HCT116 (cell line): ENCODE measurements at regions not wholly inside any gene's neighbourhood (a gene's known extent, or its start where the extent isn't known, plus 50 kb on each side); places are given as distances from the start of the nearest gene placed in this dataset.

Experiments
- ATAC-seq: fragments of 200-7000 bp; cut with Tn5 transposase; 2 replicates; pipeline ENCODE4 v1.9.1; 2020; ENCODE audit warnings: mild to moderate bottlenecking, moderate library complexity
- BruUV-seq: library from RNA; stranded (reverse); fragments of 400-500 nt; replicated peaks from 2 replicates; lab custom pipeline; 2021; lab: Mats Ljungman, UMichigan
- CTCF ChIA-PET: fragments of 300-600 bp; sonication (Branson Sonifier 250); formaldehyde crosslinking; loops from one replicate; lab custom pipeline; 2021; ENCODE audit warnings: antibody characterized with exemption; lab: Charles Lee
- POLR2A ChIA-PET: fragments of 300-600, 350-600 bp; sonication (Branson Sonifier 250); formaldehyde crosslinking; loops from one replicate; lab custom pipeline; 2021; ENCODE audit warnings: antibody characterized with exemption; lab: Charles Lee
- RAD21 ChIA-PET, 2 experiments: fragments of 300-600 bp; sonication (Branson Sonifier 250); formaldehyde crosslinking; loops; one replicate each; lab custom pipeline; 2023; ENCODE audit warnings: low total read pairs in 2 of 2; ENCODE audit not compliant: uncharacterized antibody in 2 of 2, unreplicated experiment in 2 of 2, low non-redundant PET in 1 of 2; lab: Charles Lee
- DNase-seq: peaks from one replicate; pipeline ENCODE4 v3.0.0-alpha.2; 2010; ENCODE audit warnings: low read depth, low spot score
- H2AFZ ChIP-seq: fragments of 200-600 bp; shearing (Covaris generic), sonication (generic); 2 replicates; pipeline ENCODE4 v1.6.1; 2017; ENCODE audit warnings: low read depth, mixed run types, mixed read lengths, antibody characterized with exemption, low read length; ENCODE audit not compliant: poor library complexity, severe bottlenecking
- H3K27ac ChIP-seq: 2 replicates; pipeline ENCODE4 v1.5.1; 2012; ENCODE audit warnings: low read depth, low read length
- H3K27me3 ChIP-seq: fragments of 200-600 bp; sonication (generic); 2 replicates; pipeline ENCODE4 v1.6.1; 2016; ENCODE audit warnings: mixed run types, low read length, mixed read lengths; ENCODE audit not compliant: insufficient read depth
- H3K36me3 ChIP-seq, 2 experiments: fragments of 200-500 bp in 1 of 2; fragments of 200-600 bp in 1 of 2; sonication (Bioruptor generic) in 1 of 2; sonication (generic) in 1 of 2; 2 replicates each; pipeline versions ENCODE4 v1.5.1 to v1.6.1; 2014 to 2016; ENCODE audit warnings: low read length in 2 of 2, inconsistent platforms in 1 of 2, mixed read lengths in 1 of 2, mixed run types in 1 of 2; ENCODE audit not compliant: insufficient read depth in 2 of 2, control insufficient read depth in 1 of 2
- H3K4me1 ChIP-seq, 2 experiments: fragments of 200-600 bp in 1 of 2; sonication (generic) in 1 of 2; 2 replicates each; pipeline versions ENCODE4 v1.5.1 to v1.6.1; 2012 to 2017; ENCODE audit warnings: low read length in 2 of 2, inconsistent platforms in 1 of 2, mild to moderate bottlenecking in 1 of 2, mixed read lengths in 1 of 2, mixed run types in 1 of 2, moderate library complexity in 1 of 2; ENCODE audit not compliant: insufficient read depth in 2 of 2, control insufficient read depth in 1 of 2
- H3K4me2 ChIP-seq: fragments of 200-600 bp; sonication (generic); 2 replicates; pipeline ENCODE4 v1.6.1; 2017; ENCODE audit warnings: mixed run types, low read length, mixed read lengths
- H3K4me3 ChIP-seq, 2 experiments: fragments of 200-600 bp in 1 of 2; sonication (generic) in 1 of 2; replicated peaks in 1 of 2; 2 replicates each; pipeline ENCODE4 v1.5.1; 2011 to 2016; ENCODE audit warnings: low read length in 2 of 2, control low read depth in 1 of 2, low read depth in 1 of 2, mild to moderate bottlenecking in 1 of 2, mixed read lengths in 1 of 2, mixed run types in 1 of 2
- H3K79me2 ChIP-seq: fragments of 200-600 bp; sonication (generic); 2 replicates; pipeline ENCODE4 v1.6.1; 2017; ENCODE audit warnings: mild to moderate bottlenecking, mixed run types, low read length, moderate library complexity, mixed read lengths; ENCODE audit not compliant: insufficient read depth
- H3K9ac ChIP-seq: fragments of 200-600 bp; sonication (generic); 2 replicates; pipeline ENCODE4 v1.6.1; 2016; ENCODE audit warnings: low read length, mixed read lengths
- H3K9me2 ChIP-seq: fragments of 200-600 bp; sonication (generic), shearing (Covaris generic); 2 replicates; pipeline ENCODE4 v1.6.1; 2017; ENCODE audit warnings: mixed run types, mild to moderate bottlenecking, moderate library complexity; ENCODE audit not compliant: insufficient read depth
- H3K9me3 ChIP-seq, 2 experiments: fragments of 200-500 bp in 1 of 2; fragments of 200-600 bp in 1 of 2; sonication (Bioruptor generic) in 1 of 2; sonication (generic) in 1 of 2; 2 replicates each; pipeline ENCODE4 v1.6.1; 2014 to 2017; ENCODE audit warnings: low read length in 2 of 2, mixed read lengths in 2 of 2, inconsistent platforms in 1 of 2, low read depth in 1 of 2, mild to moderate bottlenecking in 1 of 2, mixed run types in 1 of 2, moderate library complexity in 1 of 2; ENCODE audit not compliant: control insufficient read depth in 1 of 2, insufficient read depth in 1 of 2
- H4K20me1 ChIP-seq: fragments of 200-600 bp; sonication (generic), shearing (Covaris generic); 2 replicates; pipeline ENCODE4 v1.6.1; 2017; ENCODE audit warnings: mixed run types, mild to moderate bottlenecking, moderate library complexity; ENCODE audit not compliant: insufficient read depth
- CEBPB ChIP-seq: IDR thresholded peaks from 2 replicates; pipeline ENCODE4 v1.6.1; 2012; ENCODE audit warnings: low read depth
- CTCF ChIP-seq, 3 experiments: fragments of 200-600 bp in 1 of 3; sonication (generic) in 1 of 3; IDR thresholded peaks in 2 of 3; conservative IDR thresholded peaks in 1 of 3; 2 replicates each; pipeline ENCODE4 v1.5.1; 2012 to 2017; ENCODE audit warnings: low read depth in 2 of 3, low read length in 2 of 3, antibody characterized with exemption in 1 of 3, borderline replicate concordance in 1 of 3, control low read depth in 1 of 3, mild to moderate bottlenecking in 1 of 3, mixed read lengths in 1 of 3, mixed run types in 1 of 3, moderate library complexity in 1 of 3; ENCODE audit not compliant: insufficient read depth in 1 of 3
- EGR1 ChIP-seq: IDR thresholded peaks from 2 replicates; pipeline ENCODE4 v1.6.1; 2012; ENCODE audit warnings: low read depth
- ELF1 ChIP-seq: IDR thresholded peaks from 2 replicates; pipeline ENCODE4 v1.6.1; 2012; ENCODE audit warnings: low read depth, borderline replicate concordance
- EZH2 ChIP-seq: fragments of 200-600 bp; sonication (generic); IDR thresholded peaks from 2 replicates; pipeline ENCODE4 v1.6.1; 2017; ENCODE audit warnings: antibody characterized with exemption, mixed run types
- JUND ChIP-seq: IDR thresholded peaks from 2 replicates; pipeline ENCODE4 v1.6.1; 2012
- MAX ChIP-seq: IDR thresholded peaks from 2 replicates; pipeline ENCODE4 v1.6.1; 2012
- POLR2AphosphoS5 ChIP-seq: IDR thresholded peaks from 2 replicates; pipeline ENCODE4 v1.6.1; 2011; ENCODE audit warnings: mild to moderate bottlenecking, low read depth, low read length, moderate library complexity
- RAD21 ChIP-seq: IDR thresholded peaks from 2 replicates; pipeline ENCODE4 v1.6.1; 2012; ENCODE audit warnings: low read depth, mild to moderate bottlenecking
- REST ChIP-seq: IDR thresholded peaks from 2 replicates; pipeline ENCODE4 v1.6.1; 2012; ENCODE audit warnings: low read depth
- YY1 ChIP-seq: IDR thresholded peaks from 2 replicates; pipeline ENCODE4 v1.6.1; 2011; ENCODE audit warnings: low read length, low read depth, moderate library complexity, mild to moderate bottlenecking; ENCODE audit not compliant: insufficient replicate concordance; ENCODE audit errors: extremely low read depth
- ZFX ChIP-seq: fragments of 450-650 bp; IDR thresholded peaks from 2 replicates; pipeline ENCODE4 v1.6.1; 2017
- ZNF274 ChIP-seq: fragments of 200-500 bp; sonication (Bioruptor generic); IDR thresholded peaks from 2 replicates; pipeline ENCODE4 v1.6.1; 2014; ENCODE audit warnings: mild to moderate bottlenecking, low read depth, low read length, inconsistent platforms
- intact Hi-C: fragments of 100-400 bp; cut with micrococcal nuclease; formaldehyde crosslinking; loops from 2 replicates; pipeline ENCODE4 v1.10.0; 2022
- TF ChIP-seq, protein P1 (sequence below): IDR thresholded peaks from 2 replicates; pipeline ENCODE4 v1.6.1; 2011; ENCODE audit warnings: mild to moderate bottlenecking, low read length, moderate library complexity; ENCODE audit not compliant: insufficient replicate concordance; ENCODE audit errors: extremely low read depth

DNA sequence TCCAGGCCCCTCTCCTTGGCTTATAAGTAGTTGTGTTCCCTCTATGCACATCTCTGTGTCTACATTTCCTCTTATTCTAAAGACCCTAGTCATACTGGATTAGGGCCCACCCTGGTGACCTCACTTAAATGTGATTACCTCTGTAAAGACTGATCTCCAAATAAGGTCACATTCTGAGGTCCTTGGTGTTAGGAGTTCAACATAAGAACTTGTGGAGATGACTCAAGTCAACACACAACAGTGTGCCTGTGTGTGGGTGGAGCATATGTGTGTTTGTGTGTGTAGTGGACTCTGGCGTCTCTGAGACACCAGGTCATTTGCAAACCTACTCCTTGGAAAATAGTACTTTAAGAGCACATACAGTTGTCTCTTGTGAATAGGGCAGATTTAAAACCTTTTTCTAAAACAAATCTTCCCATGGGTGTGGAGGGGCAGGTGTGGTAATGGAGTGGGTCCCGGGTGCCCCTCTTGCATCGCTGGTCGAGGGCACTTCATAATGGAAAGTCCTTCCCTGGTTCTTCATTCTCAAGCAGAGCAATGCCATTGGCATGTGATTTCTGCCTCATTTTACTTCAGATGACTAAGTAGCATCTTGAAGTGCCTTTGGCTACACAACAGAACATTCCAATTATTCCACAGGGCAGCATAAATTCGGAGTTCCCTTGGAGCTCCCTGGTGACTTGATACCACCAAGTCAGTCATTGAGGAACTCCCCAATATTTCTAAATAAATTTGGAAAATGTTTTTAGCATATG, 84.4 kb downstream of the C9orf152 start:
- DNase-seq, result no peak
- peaks cover 57% of the 10 kb centered on the region; the same call in 1 of the 2 replicates for H3K79me2 ChIP-seq
- H3K27ac ChIP-seq, result no peak overlapping the region
- H3K9me3 ChIP-seq, result no peaks in the 10 kb centered on the region
- no peak overlapping the region for H3K4me3 ChIP-seq
- no peak for ATAC-seq
- H3K4me2 ChIP-seq, result no peak overlapping the region
- no peaks in the 10 kb centered on the region for H3K36me3 ChIP-seq
- H4K20me1 ChIP-seq, result no peaks in the 10 kb centered on the region
- no peaks in the 10 kb centered on the region for H3K9me2 ChIP-seq
- RAD21 ChIA-PET, result no interaction called here
- TF ChIP-seq EZH2 (no peak), JUND (no peak), ELF1 (no peak), EGR1 (no peak), CTCF (IDR thresholded peaks at IDR 0.05 in 2 of 3, conservative IDR thresholded peaks at IDR 0.05 in 1 of 3; ENCODE audit: borderline replicate concordance in 1 of 3, insufficient read depth in 1 of 3, low read depth in 2 of 3, low read length in 2 of 3) (no peak), RAD21 (no peak), REST (no peak), POLR2AphosphoS5 (no peak), ZNF274 (no peak), ZFX (no peak), CEBPB (no peak), YY1 (no peak), MAX (no peak)
- TF ChIP-seq, protein P1, sequence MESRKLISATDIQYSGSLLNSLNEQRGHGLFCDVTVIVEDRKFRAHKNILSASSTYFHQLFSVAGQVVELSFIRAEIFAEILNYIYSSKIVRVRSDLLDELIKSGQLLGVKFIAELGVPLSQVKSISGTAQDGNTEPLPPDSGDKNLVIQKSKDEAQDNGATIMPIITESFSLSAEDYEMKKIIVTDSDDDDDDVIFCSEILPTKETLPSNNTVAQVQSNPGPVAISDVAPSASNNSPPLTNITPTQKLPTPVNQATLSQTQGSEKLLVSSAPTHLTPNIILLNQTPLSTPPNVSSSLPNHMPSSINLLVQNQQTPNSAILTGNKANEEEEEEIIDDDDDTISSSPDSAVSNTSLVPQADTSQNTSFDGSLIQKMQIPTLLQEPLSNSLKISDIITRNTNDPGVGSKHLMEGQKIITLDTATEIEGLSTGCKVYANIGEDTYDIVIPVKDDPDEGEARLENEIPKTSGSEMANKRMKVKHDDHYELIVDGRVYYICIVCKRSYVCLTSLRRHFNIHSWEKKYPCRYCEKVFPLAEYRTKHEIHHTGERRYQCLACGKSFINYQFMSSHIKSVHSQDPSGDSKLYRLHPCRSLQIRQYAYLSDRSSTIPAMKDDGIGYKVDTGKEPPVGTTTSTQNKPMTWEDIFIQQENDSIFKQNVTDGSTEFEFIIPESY, result no peak
- H3K27me3 ChIP-seq, result no peaks in the 10 kb centered on the region
- peaks cover 0 to 14% of the 10 kb centered on the region in 2 experiments; a peak in 1 of 4 replicates for H3K4me1 ChIP-seq
- H2AFZ ChIP-seq, result no peak overlapping the region
- POLR2A ChIA-PET, result no interaction called here
- H3K9ac ChIP-seq, result no peak overlapping the region
- intact Hi-C loops, result no loop called here
- CTCF ChIA-PET, result no interaction called here
- BruUV-seq, result no TSS peak
